Uterus (tissue), 2 donors: ENCODE measurements at regions not wholly inside any gene's neighbourhood (a gene's known extent, or its start where the extent isn't known, plus 50 kb on each side); places are given as distances from the start of the nearest gene placed in this dataset.
"Not testable (repeated sequence)": the region's sequence is repeated elsewhere in the genome, so short reads cannot be mapped to it uniquely, and the experiment has no call there.

Source experiments
- CTCF ChIP-seq, 4 experiments: fragments of 200-600 bp in 2 of 4; fragments of 450-650 bp in 2 of 4; sonication (generic) in 2 of 4; IDR thresholded peaks; one replicate each; pipeline ENCODE4 v1.5.1; 2016 to 2019; ENCODE audit warnings: antibody characterized with exemption in 4 of 4, mild to moderate bottlenecking in 2 of 4, moderate library complexity in 1 of 4
- POLR2A ChIP-seq, 2 donors: fragments of 450-650 bp; IDR thresholded peaks; one replicate each; pipeline ENCODE4 v1.6.1; 2016; ENCODE audit warnings: antibody characterized with exemption in 2 of 2, mild to moderate bottlenecking in 1 of 2, moderate library complexity in 1 of 2

GRCh38 chr2:75374414-75374957, 175.2 kb upstream of the TACR1 start:
- not testable (repeated sequence) for TF ChIP-seq POLR2A, CTCF (IDR thresholded peaks at IDR 0.05)
